Prostate gland (tissue), 2 donors: ENCODE measurements at regions not wholly inside any gene's neighbourhood (a gene's known extent, or its start where the extent isn't known, plus 50 kb on each side); places are given as distances from the start of the nearest gene placed in this dataset.

Source experiments
- DNase-seq: peaks from one replicate; pipeline ENCODE4 v3.0.0-alpha.2; 2019; ENCODE audit warnings: low spot score
- H3K27ac ChIP-seq, 2 donors: fragments of 200-600 bp; sonication (generic); 2 replicates each; pipeline ENCODE4 v1.5.1; 2017 to 2019
- H3K27me3 ChIP-seq: fragments of 200-600 bp; sonication (generic); replicated peaks from 2 replicates; pipeline ENCODE4 v1.5.1; 2019; ENCODE audit not compliant: insufficient read depth
- H3K36me3 ChIP-seq, 2 donors: fragments of 200-600 bp; sonication (generic); 1 replicate in 1 of 2; 2 replicates in 1 of 2; pipeline versions ENCODE4 v1.5.1 to v1.8.1; 2017 to 2019
- H3K4me1 ChIP-seq: fragments of 200-600 bp; sonication (generic); replicated peaks from 2 replicates; pipeline ENCODE4 v1.5.1; 2019
- H3K4me3 ChIP-seq, 2 donors: fragments of 200-600 bp; sonication (generic); 2 replicates each; pipeline ENCODE4 v1.5.1; 2017 to 2019
- H3K9me3 ChIP-seq: fragments of 200-600 bp; sonication (generic); 2 replicates; pipeline ENCODE4 v1.5.1; 2017
- CTCF ChIP-seq, 4 experiments: fragments of 200-600 bp in 2 of 4; fragments of 450-650 bp in 2 of 4; sonication (generic) in 2 of 4; IDR thresholded peaks; 1 replicate in 3 of 4; 2 replicates in 1 of 4; pipeline ENCODE4 v1.5.1; 2016 to 2019; ENCODE audit warnings: antibody characterized with exemption in 4 of 4, mild to moderate bottlenecking in 2 of 4, moderate library complexity in 2 of 4
- POLR2A ChIP-seq: fragments of 450-650 bp; IDR thresholded peaks from one replicate; pipeline ENCODE4 v1.6.1; 2016; ENCODE audit warnings: antibody characterized with exemption, mild to moderate bottlenecking
- POLR2AphosphoS5 ChIP-seq: sonication (generic); formaldehyde crosslinking; IDR thresholded peaks from one replicate; pipeline ENCODE4 v1.6.1; 2017; ENCODE audit warnings: antibody characterized with exemption
- WGBS: methylation state at CpG from one replicate; pipeline ENCODE4 v1.1.5; 2018; 5-methylcytosine and 5-hydroxymethylcytosine counted together
- intact Hi-C: fragments of 100-400 bp; cut with DNase I; formaldehyde crosslinking; loops from one replicate; pipeline ENCODE4 v1.14.2; 2022

GRCh38 chr5:24789611-24790351 is 145.0 kb upstream of the CDH10 start:
- no peak for DNase-seq
- Histone ChIP-seq H3K9me3 (no peaks in the 10 kb centered on the region), H3K27ac (no peak overlapping the region), H3K36me3 (no peaks in the 10 kb centered on the region), H3K4me3 (no peak overlapping the region), H3K27me3 (no peaks in the 10 kb centered on the region), H3K4me1 (no peaks in the 10 kb centered on the region)
- intact Hi-C loops: no loop called here
- WGBS: 65% methylated on average over 4 of the region's 4 CpGs
- no peak for TF ChIP-seq CTCF (IDR thresholded peaks at IDR 0.05)
- TF ChIP-seq POLR2A: no peak
- no peak for TF ChIP-seq POLR2AphosphoS5

GRCh38 chr5:24788829-24789514 is 144.2 kb upstream of the CDH10 start:
- DNase-seq: no peak
- TF ChIP-seq POLR2A: no peak
- TF ChIP-seq POLR2AphosphoS5: no peak
- no peak for TF ChIP-seq CTCF (IDR thresholded peaks at IDR 0.05)
- H3K27ac ChIP-seq: no peak overlapping the region
- 59% methylated on average over 2 of the region's 2 CpGs for WGBS
- H3K4me3 ChIP-seq: no peak overlapping the region
- no peaks in the 10 kb centered on the region for H3K9me3 ChIP-seq
- intact Hi-C loops: no loop called here
- H3K4me1 ChIP-seq: no peaks in the 10 kb centered on the region
- H3K27me3 ChIP-seq: no peaks in the 10 kb centered on the region
- no peaks in the 10 kb centered on the region for H3K36me3 ChIP-seq

GRCh38 chr5:24786108-24786507 is 141.3 kb upstream of the CDH10 start:
- TF ChIP-seq POLR2A (no peak), POLR2AphosphoS5 (no peak)
- Histone ChIP-seq H3K27me3 (no peaks in the 10 kb centered on the region), H3K36me3 (no peaks in the 10 kb centered on the region), H3K27ac (no peak overlapping the region), H3K4me1 (no peaks in the 10 kb centered on the region), H3K9me3 (no peaks in the 10 kb centered on the region), H3K4me3 (no peak overlapping the region)
- WGBS: 78% methylated on average over 4 of the region's 4 CpGs
- no peak for DNase-seq
- intact Hi-C loops: no loop called here

GRCh38 chr5:24783596-24783995 is 138.8 kb upstream of the CDH10 start:
- no peak for DNase-seq
- Histone ChIP-seq H3K4me3 (no peak overlapping the region), H3K36me3 (no peaks in the 10 kb centered on the region), H3K4me1 (no peaks in the 10 kb centered on the region), H3K9me3 (no peaks in the 10 kb centered on the region), H3K27ac (no peak overlapping the region), H3K27me3 (no peaks in the 10 kb centered on the region)
- intact Hi-C loops: no loop called here
- TF ChIP-seq POLR2A (no peak), CTCF (IDR thresholded peaks at IDR 0.05) (no peak), POLR2AphosphoS5 (no peak)

GRCh38 chr5:24777392-24777791 is 132.6 kb upstream of the CDH10 start:
- Histone ChIP-seq H3K27me3 (no peaks in the 10 kb centered on the region), H3K27ac (no peak overlapping the region), H3K9me3 (no peaks in the 10 kb centered on the region), H3K4me1 (no peaks in the 10 kb centered on the region), H3K36me3 (no peaks in the 10 kb centered on the region), H3K4me3 (no peak overlapping the region)
- 92% methylated on average over 10 of the region's 10 CpGs for WGBS
- no peak for TF ChIP-seq POLR2A
- TF ChIP-seq CTCF (IDR thresholded peaks at IDR 0.05): no peak
- TF ChIP-seq POLR2AphosphoS5: no peak
- intact Hi-C loops: no loop called here
- no peak for DNase-seq
